ENCODE measurements at regions not wholly inside any gene's neighbourhood (a gene's known extent, or its start where the extent isn't known, plus 50 kb on each side); places are given as distances from the start of the nearest gene placed in this dataset.

DNA sequence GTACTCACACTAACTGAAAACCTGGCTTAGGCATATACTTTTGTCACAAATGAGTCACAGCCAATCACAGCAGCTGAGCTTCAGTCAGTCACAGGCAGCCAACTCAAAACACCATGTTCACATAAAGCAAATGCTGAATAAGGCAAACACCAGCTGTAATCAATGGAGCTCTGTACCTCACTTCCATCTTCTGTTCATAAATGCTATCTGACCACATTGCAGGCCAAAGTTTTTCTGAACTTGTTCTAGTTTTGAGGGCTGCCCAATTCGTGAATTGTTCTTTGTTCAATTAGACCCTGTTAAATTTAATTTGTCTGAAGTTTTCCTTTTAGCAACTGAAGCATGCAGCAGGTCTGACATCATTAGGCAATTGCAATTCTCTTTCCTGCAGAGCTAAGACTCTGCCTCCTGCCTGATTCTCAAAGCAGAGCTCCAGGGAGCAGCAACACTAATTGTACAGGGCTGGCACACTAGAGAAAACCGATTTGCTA, 129.9 kb downstream of the WIF1 start:
- Histone ChIP-seq H3K27me3 (no peaks in the 10 kb centered on the region), H3K27ac (peak overlapping the region; percentile 23 to 40), H3K9me3 (no peaks in the 10 kb centered on the region), H3K4me1 (no peaks in the 10 kb centered on the region), H3K4me3 (no peak overlapping the region), H3K36me3 (no peaks in the 10 kb centered on the region)
- intact Hi-C loops (cut with DNase I; ENCODE audit: low total_unique reads), result no loop called here
- no peak for TF ChIP-seq POLR2A (IDR thresholded peaks at IDR 0.05)
- TF ChIP-seq POLR2AphosphoS5 (IDR thresholded peaks at IDR 0.05), result no peak
- TF ChIP-seq, protein P1, sequence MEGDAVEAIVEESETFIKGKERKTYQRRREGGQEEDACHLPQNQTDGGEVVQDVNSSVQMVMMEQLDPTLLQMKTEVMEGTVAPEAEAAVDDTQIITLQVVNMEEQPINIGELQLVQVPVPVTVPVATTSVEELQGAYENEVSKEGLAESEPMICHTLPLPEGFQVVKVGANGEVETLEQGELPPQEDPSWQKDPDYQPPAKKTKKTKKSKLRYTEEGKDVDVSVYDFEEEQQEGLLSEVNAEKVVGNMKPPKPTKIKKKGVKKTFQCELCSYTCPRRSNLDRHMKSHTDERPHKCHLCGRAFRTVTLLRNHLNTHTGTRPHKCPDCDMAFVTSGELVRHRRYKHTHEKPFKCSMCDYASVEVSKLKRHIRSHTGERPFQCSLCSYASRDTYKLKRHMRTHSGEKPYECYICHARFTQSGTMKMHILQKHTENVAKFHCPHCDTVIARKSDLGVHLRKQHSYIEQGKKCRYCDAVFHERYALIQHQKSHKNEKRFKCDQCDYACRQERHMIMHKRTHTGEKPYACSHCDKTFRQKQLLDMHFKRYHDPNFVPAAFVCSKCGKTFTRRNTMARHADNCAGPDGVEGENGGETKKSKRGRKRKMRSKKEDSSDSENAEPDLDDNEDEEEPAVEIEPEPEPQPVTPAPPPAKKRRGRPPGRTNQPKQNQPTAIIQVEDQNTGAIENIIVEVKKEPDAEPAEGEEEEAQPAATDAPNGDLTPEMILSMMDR (IDR thresholded peaks at IDR 0.05), result no peak
- no peak for DNase-seq (ENCODE audit: low spot score in 2 of 2)

DNA sequence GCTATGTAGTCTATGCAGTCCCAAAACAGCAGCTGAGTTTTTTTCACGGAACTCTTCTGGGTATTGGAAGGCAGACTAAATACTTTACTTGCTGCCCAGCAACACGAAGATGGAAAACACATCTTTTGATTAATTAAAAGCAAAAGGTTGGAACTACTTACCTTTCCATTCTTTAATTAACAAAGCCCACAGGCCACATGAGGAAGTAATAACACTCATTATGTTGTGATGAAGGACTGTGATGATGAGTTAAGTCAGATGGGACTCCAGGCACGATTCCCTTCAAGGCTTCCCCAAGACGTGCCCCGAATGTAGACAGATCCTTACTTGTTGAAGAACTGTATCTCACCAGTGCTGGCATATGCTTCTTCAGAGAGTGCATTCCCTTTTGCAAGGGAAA, 129.0 kb downstream of the WIF1 start:
- Histone ChIP-seq H3K9me3 (no peaks in the 10 kb centered on the region), H3K4me1 (no peaks in the 10 kb centered on the region), H3K36me3 (no peaks in the 10 kb centered on the region), H3K27me3 (no peaks in the 10 kb centered on the region), H3K27ac (peak overlapping the region; percentile 23 to 64), H3K4me3 (peak overlapping the region in 1 of 3 donors; percentile 10)
- TF ChIP-seq, protein P1 (IDR thresholded peaks at IDR 0.05), result no peak
- TF ChIP-seq POLR2AphosphoS5 (IDR thresholded peaks at IDR 0.05) (no peak), POLR2A (IDR thresholded peaks at IDR 0.05) (no peak)
- peak in 1 of 2 donors; percentile 36 for DNase-seq (ENCODE audit: low spot score in 2 of 2)
- intact Hi-C loops (cut with DNase I; ENCODE audit: low total_unique reads), result no loop called here

DNA sequence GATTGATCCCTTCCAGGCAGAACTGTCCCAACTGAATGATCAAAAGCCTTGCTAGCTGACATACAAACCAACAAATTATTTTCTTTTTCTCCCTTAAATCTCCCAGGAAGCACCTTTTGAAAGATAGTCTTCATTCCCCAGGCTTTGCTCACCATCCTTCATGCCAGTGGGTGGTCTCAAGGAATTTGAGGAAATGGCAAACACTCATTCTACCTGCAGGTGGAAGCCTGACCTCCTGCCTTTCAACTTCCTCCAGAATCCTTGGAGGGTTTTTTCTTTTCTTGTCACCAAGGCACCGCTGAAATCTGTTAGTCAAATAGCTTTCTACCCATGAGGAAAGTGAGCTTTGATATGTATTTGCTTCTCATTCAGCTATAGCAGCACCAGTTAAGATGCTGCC, 128.5 kb downstream of the WIF1 start:
- TF ChIP-seq POLR2A (IDR thresholded peaks at IDR 0.05), result no peak
- TF ChIP-seq, protein P1 (IDR thresholded peaks at IDR 0.05), result no peak
- H3K4me3 ChIP-seq, result no peak overlapping the region
- H3K27ac ChIP-seq, result peak overlapping the region in 1 of 2 donors; percentile 23
- no peaks in the 10 kb centered on the region for H3K27me3 ChIP-seq
- intact Hi-C loops (cut with DNase I; ENCODE audit: low total_unique reads), result no loop called here
- no peaks in the 10 kb centered on the region for H3K9me3 ChIP-seq
- no peaks in the 10 kb centered on the region for H3K36me3 ChIP-seq
- H3K4me1 ChIP-seq, result no peaks in the 10 kb centered on the region
- no peak for DNase-seq (ENCODE audit: low spot score in 2 of 2)

DNA sequence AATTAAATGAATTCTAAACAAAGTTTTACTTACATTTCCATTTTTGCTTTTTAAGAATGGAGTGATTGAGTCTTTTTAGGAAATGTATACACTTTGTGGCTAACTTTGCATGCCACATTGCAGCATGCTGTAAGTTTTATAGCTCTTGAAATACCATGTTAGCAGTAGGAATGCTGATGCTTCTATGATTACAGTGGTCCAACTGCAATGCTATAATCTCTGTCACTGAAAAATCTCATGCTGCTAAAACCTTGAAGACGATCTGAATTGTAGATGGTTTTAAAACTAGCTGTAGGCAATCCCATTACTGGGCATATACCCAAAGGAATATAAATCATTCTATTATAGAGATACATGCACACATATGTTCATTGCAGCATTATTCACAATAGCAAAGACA, 127.6 kb downstream of the WIF1 start:
- H3K36me3 ChIP-seq, result no peaks in the 10 kb centered on the region
- no peaks in the 10 kb centered on the region for H3K27me3 ChIP-seq
- intact Hi-C loops (cut with DNase I; ENCODE audit: low total_unique reads), result no loop called here
- no peak for DNase-seq (ENCODE audit: low spot score in 2 of 2)
- no peaks in the 10 kb centered on the region for H3K4me1 ChIP-seq
- no peak overlapping the region for H3K4me3 ChIP-seq
- H3K9me3 ChIP-seq, result no peaks in the 10 kb centered on the region
- no peak overlapping the region for H3K27ac ChIP-seq
- no peak for TF ChIP-seq POLR2AphosphoS5 (IDR thresholded peaks at IDR 0.05)
- TF ChIP-seq, protein P1 (IDR thresholded peaks at IDR 0.05), result no peak
- TF ChIP-seq POLR2A (IDR thresholded peaks at IDR 0.05), result no peak

DNA sequence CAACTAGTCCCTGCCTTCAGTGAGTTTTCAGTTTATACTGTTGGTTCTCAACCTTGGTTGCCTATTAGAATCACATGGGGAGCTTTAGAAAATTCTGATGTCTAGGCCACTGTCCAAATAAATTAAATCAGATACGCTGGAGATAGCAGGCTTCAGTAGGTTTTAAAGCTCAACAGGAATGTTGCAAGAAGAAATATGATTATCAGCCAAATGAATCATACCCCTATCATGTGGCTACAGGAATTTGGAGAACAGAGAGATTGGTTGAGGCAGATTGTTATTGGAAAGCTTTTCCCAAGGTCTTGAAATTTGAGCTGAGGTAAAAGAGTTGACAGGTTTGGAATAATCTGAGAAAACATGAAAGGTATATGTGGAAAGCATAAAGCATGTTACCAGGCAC, 125.3 kb downstream of the WIF1 start:
- Histone ChIP-seq H3K4me1 (no peaks in the 10 kb centered on the region), H3K27me3 (no peaks in the 10 kb centered on the region), H3K27ac (no peak overlapping the region), H3K9me3 (no peaks in the 10 kb centered on the region), H3K4me3 (no peak overlapping the region), H3K36me3 (no peaks in the 10 kb centered on the region)
- intact Hi-C loops (cut with DNase I; ENCODE audit: low total_unique reads), result no loop called here
- TF ChIP-seq, protein P1 (IDR thresholded peaks at IDR 0.05), result no peak
- TF ChIP-seq POLR2AphosphoS5 (IDR thresholded peaks at IDR 0.05) (no peak), POLR2A (IDR thresholded peaks at IDR 0.05) (no peak)
- DNase-seq (ENCODE audit: low spot score in 2 of 2), result no peak
